ENCODE measurements at regions not wholly inside any gene's neighbourhood (a gene's known extent, or its start where the extent isn't known, plus 50 kb on each side); places are given as distances from the start of the nearest gene placed in this dataset.

DNA sequence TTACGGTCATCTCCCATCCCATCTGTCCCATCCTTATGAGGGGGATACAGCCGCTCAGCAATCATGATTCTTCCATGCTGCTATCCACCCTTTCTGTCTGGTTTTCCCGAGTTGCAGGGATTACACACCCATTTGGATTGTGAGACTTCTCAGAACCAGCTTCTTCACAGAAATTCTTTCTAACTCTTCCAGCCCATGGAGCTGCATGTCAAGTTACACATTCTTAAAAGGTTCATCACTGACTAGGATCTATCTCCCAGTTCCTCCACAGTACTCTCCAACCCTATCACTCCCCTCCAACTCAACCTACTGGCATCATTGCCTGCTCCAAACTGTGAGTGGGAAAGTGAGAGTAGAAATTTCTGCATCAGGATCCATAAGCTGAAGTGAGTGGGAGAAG is 558.2 kb upstream of the TNP1 start:
- no peaks in the 10 kb centered on the region for H3K4me1 ChIP-seq
- H3K27me3 ChIP-seq = no peaks in the 10 kb centered on the region
- H3K27ac ChIP-seq = no peak overlapping the region
- intact Hi-C loops (cut with DNase I) = no loop called here
- ATAC-seq = no peak
- WGBS (ENCODE audit: insufficient coverage, low coverage, low lambda C conversion rate, missing lambda C conversion rate) = 61% methylated on average over 3 of the region's 3 CpGs
- TF ChIP-seq, protein P1, sequence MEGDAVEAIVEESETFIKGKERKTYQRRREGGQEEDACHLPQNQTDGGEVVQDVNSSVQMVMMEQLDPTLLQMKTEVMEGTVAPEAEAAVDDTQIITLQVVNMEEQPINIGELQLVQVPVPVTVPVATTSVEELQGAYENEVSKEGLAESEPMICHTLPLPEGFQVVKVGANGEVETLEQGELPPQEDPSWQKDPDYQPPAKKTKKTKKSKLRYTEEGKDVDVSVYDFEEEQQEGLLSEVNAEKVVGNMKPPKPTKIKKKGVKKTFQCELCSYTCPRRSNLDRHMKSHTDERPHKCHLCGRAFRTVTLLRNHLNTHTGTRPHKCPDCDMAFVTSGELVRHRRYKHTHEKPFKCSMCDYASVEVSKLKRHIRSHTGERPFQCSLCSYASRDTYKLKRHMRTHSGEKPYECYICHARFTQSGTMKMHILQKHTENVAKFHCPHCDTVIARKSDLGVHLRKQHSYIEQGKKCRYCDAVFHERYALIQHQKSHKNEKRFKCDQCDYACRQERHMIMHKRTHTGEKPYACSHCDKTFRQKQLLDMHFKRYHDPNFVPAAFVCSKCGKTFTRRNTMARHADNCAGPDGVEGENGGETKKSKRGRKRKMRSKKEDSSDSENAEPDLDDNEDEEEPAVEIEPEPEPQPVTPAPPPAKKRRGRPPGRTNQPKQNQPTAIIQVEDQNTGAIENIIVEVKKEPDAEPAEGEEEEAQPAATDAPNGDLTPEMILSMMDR (IDR thresholded peaks at IDR 0.05) = no peak
- no peak for TF ChIP-seq POLR2A (IDR thresholded peaks at IDR 0.05)
- DNase-seq = no peak
- H3K4me3 ChIP-seq = no peak overlapping the region
- H3K9me3 ChIP-seq = no peaks in the 10 kb centered on the region
- no peaks in the 10 kb centered on the region for H3K36me3 ChIP-seq

DNA sequence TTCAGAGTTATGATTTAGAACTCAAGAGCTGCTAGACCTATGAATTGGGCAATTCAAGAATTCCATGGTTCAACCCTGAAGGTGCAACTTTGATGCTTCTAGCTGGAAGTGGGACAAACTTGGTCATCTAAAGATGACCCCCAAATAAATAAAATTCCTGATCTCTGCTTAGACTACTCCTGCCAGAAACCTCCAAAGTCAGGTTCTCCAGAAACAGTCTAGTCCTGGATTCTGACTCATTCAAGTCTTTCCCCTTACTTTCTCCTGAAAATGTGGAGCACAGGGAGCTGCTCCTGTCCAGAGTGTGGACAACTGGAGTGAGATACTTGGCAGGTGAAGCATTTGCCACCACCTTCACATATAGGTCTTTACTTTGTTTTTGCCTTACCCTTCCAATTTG is 557.7 kb upstream of the TNP1 start:
- TF ChIP-seq, protein P1 (IDR thresholded peaks at IDR 0.05) = no peak
- no peak for TF ChIP-seq POLR2A (IDR thresholded peaks at IDR 0.05)
- intact Hi-C loops (cut with DNase I) = no loop called here
- DNase-seq (no peak), ATAC-seq (no peak)
- H3K36me3 ChIP-seq = no peaks in the 10 kb centered on the region
- no peak overlapping the region for H3K27ac ChIP-seq
- no peaks in the 10 kb centered on the region for H3K9me3 ChIP-seq
- no peak overlapping the region for H3K4me3 ChIP-seq
- H3K4me1 ChIP-seq = no peaks in the 10 kb centered on the region
- H3K27me3 ChIP-seq = no peaks in the 10 kb centered on the region

DNA sequence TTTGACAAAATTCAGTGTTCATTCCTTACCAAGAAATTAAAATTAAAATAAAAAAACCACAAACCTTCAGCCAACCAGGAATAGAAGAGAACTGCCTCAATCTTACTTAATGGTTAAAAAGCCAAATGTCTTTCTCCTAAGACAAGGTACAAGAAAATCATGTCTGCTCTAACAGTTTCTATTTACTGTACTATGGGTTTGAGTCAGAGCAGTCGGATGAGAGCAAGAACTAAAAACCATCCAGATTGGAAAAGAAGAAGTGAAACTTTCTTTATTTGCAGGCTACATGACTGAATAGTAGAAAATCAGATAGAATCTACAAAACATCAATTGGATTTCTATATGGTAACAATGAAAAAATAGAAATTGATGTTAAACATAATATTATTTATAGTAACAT is 555.5 kb upstream of the TNP1 start:
- DNase-seq = no peak
- no peak for ATAC-seq
- Histone ChIP-seq H3K27me3 (no peaks in the 10 kb centered on the region), H3K4me1 (no peaks in the 10 kb centered on the region), H3K4me3 (no peak overlapping the region), H3K27ac (no peak overlapping the region), H3K36me3 (no peaks in the 10 kb centered on the region), H3K9me3 (no peaks in the 10 kb centered on the region)
- intact Hi-C loops (cut with DNase I) = no loop called here
- 31% methylated on average over 1 of the region's 1 CpG for WGBS (ENCODE audit: insufficient coverage, low coverage, low lambda C conversion rate, missing lambda C conversion rate)
- TF ChIP-seq, protein P1 (IDR thresholded peaks at IDR 0.05) = no peak
- no peak for TF ChIP-seq POLR2A (IDR thresholded peaks at IDR 0.05)

DNA sequence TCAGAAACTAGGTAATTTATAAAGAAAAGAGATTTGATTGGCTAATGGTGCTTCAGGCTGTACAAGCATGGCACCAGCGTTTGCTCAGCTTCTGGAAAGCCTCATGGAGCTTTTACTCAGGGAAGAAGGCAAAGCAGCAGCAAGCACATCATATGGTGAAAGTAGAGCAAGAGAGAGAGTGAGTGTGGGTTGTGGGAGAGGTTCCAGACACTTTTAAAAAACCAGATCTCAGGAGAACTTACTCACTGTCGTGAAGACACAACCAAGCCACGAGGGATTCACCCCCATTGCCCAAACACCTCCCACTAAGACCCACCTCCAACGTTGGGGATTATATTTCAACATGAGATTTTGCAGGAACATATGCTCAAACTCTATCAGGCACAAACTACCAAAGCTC is 554.6 kb upstream of the TNP1 start:
- H3K9me3 ChIP-seq = no peaks in the 10 kb centered on the region
- WGBS (ENCODE audit: insufficient coverage, low coverage, low lambda C conversion rate, missing lambda C conversion rate) = 40% methylated on average over 4 of the region's 4 CpGs
- intact Hi-C loops (cut with DNase I) = no loop called here
- TF ChIP-seq, protein P1 (IDR thresholded peaks at IDR 0.05) = no peak
- no peak for TF ChIP-seq POLR2A (IDR thresholded peaks at IDR 0.05)
- no peaks in the 10 kb centered on the region for H3K27me3 ChIP-seq
- no peak overlapping the region for H3K4me3 ChIP-seq
- DNase-seq (no peak), ATAC-seq (no peak)
- no peaks in the 10 kb centered on the region for H3K4me1 ChIP-seq
- no peaks in the 10 kb centered on the region for H3K36me3 ChIP-seq
- H3K27ac ChIP-seq = no peak overlapping the region

DNA sequence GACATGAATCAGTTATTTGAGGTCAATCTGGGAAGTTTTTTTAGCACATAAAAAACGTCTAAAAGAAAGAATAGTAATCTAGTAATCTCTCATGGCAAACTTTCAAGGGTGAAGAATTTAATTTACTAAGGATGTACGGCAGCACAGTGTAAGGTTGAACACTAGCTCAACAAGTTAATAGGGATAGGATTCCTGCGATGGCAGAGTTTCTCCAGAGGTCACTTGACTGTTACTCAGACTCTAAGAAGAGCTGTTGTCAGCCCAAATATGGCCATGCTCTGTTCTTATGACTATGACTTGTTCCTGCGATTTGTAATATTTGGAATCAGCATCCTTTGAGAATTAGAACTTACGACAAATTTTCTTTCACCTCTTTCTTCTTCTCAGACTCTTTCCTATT is 553.3 kb upstream of the TNP1 start:
- no peak for ATAC-seq
- 63% methylated on average over 5 of the region's 5 CpGs for WGBS (ENCODE audit: insufficient coverage, low coverage, low lambda C conversion rate, missing lambda C conversion rate)
- no peak for TF ChIP-seq POLR2A (IDR thresholded peaks at IDR 0.05)
- TF ChIP-seq, protein P1 (IDR thresholded peaks at IDR 0.05) = no peak

More for the DNA sequence above, 553.3 kb upstream of the TNP1 start:
- Histone ChIP-seq H3K9me3 (no peaks in the 10 kb centered on the region), H3K4me1 (no peaks in the 10 kb centered on the region), H3K4me3 (no peak overlapping the region), H3K27me3 (no peaks in the 10 kb centered on the region), H3K27ac (no peak overlapping the region), H3K36me3 (no peaks in the 10 kb centered on the region)
- intact Hi-C loops (cut with DNase I) = no loop called here
- DNase-seq = no peak
